ENCODE measurements at regions not wholly inside any gene's neighbourhood (a gene's known extent, or its start where the extent isn't known, plus 50 kb on each side); places are given as distances from the start of the nearest gene placed in this dataset.
"Not testable (repeated sequence)": the region's sequence is repeated elsewhere in the genome, so short reads cannot be mapped to it uniquely, and the experiment has no call there.

DNA sequence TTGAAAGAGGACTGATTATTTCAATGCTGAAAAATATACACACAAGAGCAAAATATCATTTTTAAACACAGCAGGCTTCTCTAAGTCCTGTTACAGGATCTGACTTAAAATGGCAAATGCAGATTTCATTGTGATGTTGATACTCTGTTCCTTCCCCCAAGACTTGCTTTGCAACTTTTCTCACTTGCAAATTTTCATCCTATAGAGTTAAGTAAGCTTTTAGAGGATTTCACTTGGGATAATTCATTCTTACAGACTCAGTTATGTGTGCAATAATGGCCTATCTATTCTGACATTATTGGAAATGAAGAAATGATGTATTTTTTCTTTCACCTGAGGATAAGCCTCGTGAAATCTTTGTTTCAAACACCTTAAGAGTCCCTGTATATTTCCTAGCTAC is 2403.2 kb downstream of the ARAP2 start:
- CTCF ChIA-PET: no interaction called here
- Mint-ChIP-seq H3K9me3 (peaks cover 4 to 13% (median 12%) of the 10 kb centered on the region in 3 donors), H3K4me1 (no peaks in the 10 kb centered on the region), H3K27ac (no peak overlapping the region), H3K36me3 (no peaks in the 10 kb centered on the region), H3K27me3 (no peaks in the 10 kb centered on the region), H3K4me3 (no peak overlapping the region)
- DNase-seq (no peak), ATAC-seq (replicated peaks in 1 of 4) (no peak)
- Histone ChIP-seq H3K9me3 (no peaks in the 10 kb centered on the region), H3K36me3 (ENCODE audit: control insufficient read depth in 2 of 2, extremely low read depth in 1 of 2, insufficient read depth in 1 of 2, low read length in 1 of 2) (no peaks in the 10 kb centered on the region), H3K27me3 (replicated peaks in 1 of 2; ENCODE audit: control insufficient read depth in 2 of 2, extremely low read depth in 1 of 2, insufficient read depth in 2 of 2, low read length in 1 of 2) (no peaks in the 10 kb centered on the region), H3K27ac (ENCODE audit: low read length) (no peak overlapping the region), H3K4me1 (ENCODE audit: control insufficient read depth in 1 of 2, extremely low read depth in 1 of 2, insufficient read depth in 2 of 2, low read length in 2 of 2) (no peaks in the 10 kb centered on the region), H3K4me3 (ENCODE audit: control insufficient read depth in 1 of 2, extremely low read depth in 1 of 2, low read length in 1 of 2) (no peak overlapping the region)
- no CpG with 5 or more reads among the region's 1 CpG for WGBS (ENCODE audit: insufficient coverage)
- POLR2A ChIA-PET: no interaction called here

DNA sequence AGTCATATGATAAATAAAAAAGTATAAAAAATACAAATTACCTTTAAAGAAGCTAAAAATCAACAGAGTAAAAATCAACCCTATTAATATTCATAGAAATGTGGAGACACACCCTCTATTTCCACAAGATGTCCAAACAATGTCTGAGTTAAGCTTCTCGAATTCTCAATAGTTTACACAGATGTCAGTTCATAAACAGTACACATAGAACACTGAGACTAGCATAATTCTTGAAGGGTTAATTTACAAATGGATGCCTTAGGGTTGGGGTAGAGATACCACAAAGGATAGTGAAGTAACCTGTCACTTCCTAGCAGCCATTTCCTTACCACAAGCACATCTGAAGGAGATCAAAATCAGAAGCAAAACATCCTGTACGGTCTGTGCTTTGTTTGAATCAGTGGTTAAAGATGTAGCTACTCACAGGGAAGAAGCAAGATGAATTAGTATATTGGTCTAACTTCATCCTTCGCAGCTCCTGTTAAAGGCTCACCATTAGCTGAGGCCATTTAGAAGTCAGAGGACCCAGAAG is 2393.9 kb downstream of the ARAP2 start:
- ChIA-PET CTCF (no interaction called here), POLR2A (no interaction called here)
- DNase-seq (no peak), ATAC-seq (replicated peaks in 1 of 4) (no peak)
- WGBS (ENCODE audit: insufficient coverage): 44% methylated on average over 2 of the region's 3 CpGs
- no peaks in the 10 kb centered on the region for H3K27me3 Mint-ChIP-seq
- no peaks in the 10 kb centered on the region for H3K27me3 ChIP-seq (replicated peaks in 1 of 2; ENCODE audit: control insufficient read depth in 2 of 2, extremely low read depth in 1 of 2, insufficient read depth in 2 of 2, low read length in 1 of 2)
- H3K27ac Mint-ChIP-seq: no peak overlapping the region
- H3K36me3 ChIP-seq (ENCODE audit: control insufficient read depth in 2 of 2, extremely low read depth in 1 of 2, insufficient read depth in 1 of 2, low read length in 1 of 2): no peaks in the 10 kb centered on the region
- no peak overlapping the region for H3K27ac ChIP-seq (ENCODE audit: low read length)
- no peak overlapping the region for H3K4me3 ChIP-seq (ENCODE audit: control insufficient read depth in 1 of 2, extremely low read depth in 1 of 2, low read length in 1 of 2)
- H3K4me1 ChIP-seq (ENCODE audit: control insufficient read depth in 1 of 2, extremely low read depth in 1 of 2, insufficient read depth in 2 of 2, low read length in 2 of 2): no peaks in the 10 kb centered on the region
- H3K4me1 Mint-ChIP-seq: no peaks in the 10 kb centered on the region
- peaks cover 22 to 34% (median 24%) of the 10 kb centered on the region in 3 donors for H3K9me3 Mint-ChIP-seq
- H3K4me3 Mint-ChIP-seq: no peak overlapping the region
- no peaks in the 10 kb centered on the region for H3K9me3 ChIP-seq
- no peaks in the 10 kb centered on the region for H3K36me3 Mint-ChIP-seq

DNA sequence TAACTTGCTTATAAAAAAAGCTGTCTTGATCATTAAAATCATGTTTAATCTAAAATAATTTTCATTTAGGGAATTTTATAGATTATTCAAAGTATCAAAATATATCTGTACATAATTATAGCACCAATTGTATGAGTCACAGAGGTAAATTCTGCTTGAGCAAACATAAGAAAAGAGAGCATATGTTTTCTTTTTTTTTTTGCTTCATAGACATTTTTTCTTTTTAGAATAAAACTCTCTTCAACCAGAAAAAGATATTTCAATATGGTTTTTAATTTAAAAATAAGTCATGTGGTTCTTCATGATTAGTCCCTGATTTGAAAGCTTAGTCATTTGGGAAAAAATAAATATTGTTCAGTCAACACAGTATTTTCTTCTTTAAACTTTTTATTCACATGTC is 2390.6 kb downstream of the ARAP2 start:
- H3K27ac Mint-ChIP-seq; H3K27me3 ChIP-seq (replicated peaks in 1 of 2; ENCODE audit: control insufficient read depth in 2 of 2, extremely low read depth in 1 of 2, insufficient read depth in 2 of 2, low read length in 1 of 2); ATAC-seq (replicated peaks in 1 of 4); H3K9me3 ChIP-seq; DNase-seq; H3K36me3 ChIP-seq (ENCODE audit: control insufficient read depth in 2 of 2, extremely low read depth in 1 of 2, insufficient read depth in 1 of 2, low read length in 1 of 2); H3K4me3 ChIP-seq (ENCODE audit: control insufficient read depth in 1 of 2, extremely low read depth in 1 of 2, low read length in 1 of 2); H3K4me3 Mint-ChIP-seq; H3K36me3 Mint-ChIP-seq; H3K4me1 ChIP-seq (ENCODE audit: control insufficient read depth in 1 of 2, extremely low read depth in 1 of 2, insufficient read depth in 2 of 2, low read length in 2 of 2); CTCF ChIA-PET; POLR2A ChIA-PET; H3K4me1 Mint-ChIP-seq; H3K27me3 Mint-ChIP-seq; H3K27ac ChIP-seq (ENCODE audit: low read length): not testable (repeated sequence)
- peaks cover 20 to 26% (median 23%) of the 10 kb centered on the region in 3 donors for H3K9me3 Mint-ChIP-seq

DNA sequence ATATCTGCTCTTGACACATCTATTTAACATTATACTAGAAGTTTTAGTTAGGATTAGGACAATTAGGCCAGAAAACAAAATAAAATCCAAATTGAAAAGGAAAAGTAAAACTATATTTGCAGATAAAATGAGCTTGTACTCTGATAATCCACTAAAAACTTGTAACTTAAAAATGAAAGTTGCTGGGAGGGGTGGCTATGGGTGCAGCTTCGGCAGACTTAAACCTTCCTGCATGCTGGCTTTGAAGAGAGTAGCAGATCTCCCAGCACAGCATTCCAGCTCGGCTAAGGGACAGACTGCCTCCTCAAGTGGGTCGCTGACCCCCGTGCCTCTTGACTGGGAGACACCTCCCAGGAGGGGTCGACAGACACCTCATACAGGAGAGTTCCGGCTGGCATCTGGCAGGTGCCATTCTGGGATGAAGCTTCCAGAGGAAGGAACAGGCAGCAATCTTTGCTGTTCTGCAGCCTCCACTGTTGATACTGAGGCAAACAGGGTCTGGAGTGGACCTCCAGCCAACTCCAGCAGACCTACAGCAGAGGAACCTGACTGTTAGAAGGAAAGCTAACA is 2379.9 kb downstream of the ARAP2 start:
- Histone ChIP-seq H3K27me3 (replicated peaks in 1 of 2; ENCODE audit: control insufficient read depth in 2 of 2, extremely low read depth in 1 of 2, insufficient read depth in 2 of 2, low read length in 1 of 2) (no peaks in the 10 kb centered on the region), H3K27ac (ENCODE audit: low read length) (no peak overlapping the region), H3K36me3 (ENCODE audit: control insufficient read depth in 2 of 2, extremely low read depth in 1 of 2, insufficient read depth in 1 of 2, low read length in 1 of 2) (no peaks in the 10 kb centered on the region), H3K9me3 (no peaks in the 10 kb centered on the region), H3K4me1 (ENCODE audit: control insufficient read depth in 1 of 2, extremely low read depth in 1 of 2, insufficient read depth in 2 of 2, low read length in 2 of 2) (no peaks in the 10 kb centered on the region), H3K4me3 (ENCODE audit: control insufficient read depth in 1 of 2, extremely low read depth in 1 of 2, low read length in 1 of 2) (no peak overlapping the region)
- WGBS (ENCODE audit: insufficient coverage): 92% methylated on average over 6 of the region's 6 CpGs
- Mint-ChIP-seq H3K27ac (no peak overlapping the region), H3K9me3 (peaks cover 21 to 32% (median 27%) of the 10 kb centered on the region in 3 donors), H3K4me1 (no peaks in the 10 kb centered on the region), H3K27me3 (no peaks in the 10 kb centered on the region), H3K4me3 (no peak overlapping the region), H3K36me3 (no peaks in the 10 kb centered on the region)
- DNase-seq (no peak), ATAC-seq (replicated peaks in 1 of 4) (no peak)
- ChIA-PET POLR2A (no interaction called here), CTCF (no interaction called here)

DNA sequence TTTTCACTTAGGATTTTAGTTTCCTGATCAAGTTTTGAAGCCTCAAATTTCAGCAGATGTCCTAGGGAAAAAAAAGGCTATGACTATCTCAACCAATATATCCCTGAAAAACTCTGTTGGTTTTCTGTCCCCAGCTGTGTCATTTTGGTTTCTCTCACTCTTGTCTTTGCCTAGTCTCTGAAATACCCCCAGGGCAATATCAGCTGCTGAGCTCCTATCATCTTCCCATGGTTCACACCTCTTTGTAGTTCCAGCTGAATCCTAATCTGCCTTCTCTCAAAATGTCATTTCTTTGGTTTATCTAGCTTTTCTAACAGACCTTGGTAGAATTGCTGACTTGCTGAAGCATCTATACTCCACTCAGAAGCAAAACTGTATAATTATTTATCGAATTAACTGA is 2370.5 kb downstream of the ARAP2 start:
- no peaks in the 10 kb centered on the region for H3K4me1 Mint-ChIP-seq
- no CpG with 5 or more reads among the region's 1 CpG for WGBS (ENCODE audit: insufficient coverage)
- no peaks in the 10 kb centered on the region for H3K27me3 ChIP-seq (replicated peaks in 1 of 2; ENCODE audit: control insufficient read depth in 2 of 2, extremely low read depth in 1 of 2, insufficient read depth in 2 of 2, low read length in 1 of 2)
- ATAC-seq (replicated peaks in 1 of 4) (no peak), DNase-seq (no peak)
- H3K9me3 ChIP-seq: no peaks in the 10 kb centered on the region
- no peak overlapping the region for H3K4me3 ChIP-seq (ENCODE audit: control insufficient read depth in 1 of 2, extremely low read depth in 1 of 2, low read length in 1 of 2)
- H3K27ac ChIP-seq (ENCODE audit: low read length): no peak overlapping the region
- H3K4me3 Mint-ChIP-seq: no peak overlapping the region
- no peaks in the 10 kb centered on the region for H3K27me3 Mint-ChIP-seq
- H3K36me3 ChIP-seq (ENCODE audit: control insufficient read depth in 2 of 2, extremely low read depth in 1 of 2, insufficient read depth in 1 of 2, low read length in 1 of 2): no peaks in the 10 kb centered on the region
- POLR2A ChIA-PET: no interaction called here
- peaks cover 12 to 38% (median 18%) of the 10 kb centered on the region in 3 donors for H3K9me3 Mint-ChIP-seq
- CTCF ChIA-PET: interaction anchor here in 1 of 2 donors (0.6 kb wide), 1 partner anchor 1198 kb away, joined by 3 read pairs; no protein-coding TSS in a partner anchor
- H3K4me1 ChIP-seq (ENCODE audit: control insufficient read depth in 1 of 2, extremely low read depth in 1 of 2, insufficient read depth in 2 of 2, low read length in 2 of 2): no peaks in the 10 kb centered on the region
- H3K36me3 Mint-ChIP-seq: no peaks in the 10 kb centered on the region
- no peak overlapping the region for H3K27ac Mint-ChIP-seq

DNA sequence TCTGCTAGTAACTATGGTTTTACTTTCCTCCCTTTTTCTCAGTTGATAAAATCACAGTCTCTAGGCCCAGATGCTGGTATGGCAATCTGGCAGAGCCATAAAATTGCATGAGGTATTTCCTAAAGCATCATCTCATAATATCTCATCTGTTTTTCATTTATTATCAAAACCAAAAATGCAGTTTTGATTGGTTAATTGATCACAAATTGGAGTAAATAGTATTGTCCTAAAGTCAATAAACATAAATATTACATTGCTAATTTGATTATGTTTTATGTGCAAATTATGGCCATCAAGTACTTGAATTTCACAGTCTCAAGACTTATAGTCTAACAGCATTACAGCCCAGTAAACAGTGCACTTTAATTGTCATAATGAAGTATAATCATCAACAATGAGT is 2365.6 kb downstream of the ARAP2 start:
- no peaks in the 10 kb centered on the region for H3K27me3 ChIP-seq (replicated peaks in 1 of 2; ENCODE audit: control insufficient read depth in 2 of 2, extremely low read depth in 1 of 2, insufficient read depth in 2 of 2, low read length in 1 of 2)
- H3K9me3 ChIP-seq: no peaks in the 10 kb centered on the region
- ChIA-PET POLR2A (no interaction called here), CTCF (no interaction called here)
- DNase-seq (no peak), ATAC-seq (replicated peaks in 1 of 4) (no peak)
- H3K27ac ChIP-seq (ENCODE audit: low read length): no peak overlapping the region
- Mint-ChIP-seq H3K36me3 (no peaks in the 10 kb centered on the region), H3K27me3 (no peaks in the 10 kb centered on the region), H3K4me3 (no peak overlapping the region), H3K27ac (no peak overlapping the region), H3K4me1 (no peaks in the 10 kb centered on the region), H3K9me3 (peaks cover 4 to 40% (median 16%) of the 10 kb centered on the region in 3 donors)
- no peaks in the 10 kb centered on the region for H3K36me3 ChIP-seq (ENCODE audit: control insufficient read depth in 2 of 2, extremely low read depth in 1 of 2, insufficient read depth in 1 of 2, low read length in 1 of 2)
- no peaks in the 10 kb centered on the region for H3K4me1 ChIP-seq (ENCODE audit: control insufficient read depth in 1 of 2, extremely low read depth in 1 of 2, insufficient read depth in 2 of 2, low read length in 2 of 2)
- H3K4me3 ChIP-seq (ENCODE audit: control insufficient read depth in 1 of 2, extremely low read depth in 1 of 2, low read length in 1 of 2): no peak overlapping the region

DNA sequence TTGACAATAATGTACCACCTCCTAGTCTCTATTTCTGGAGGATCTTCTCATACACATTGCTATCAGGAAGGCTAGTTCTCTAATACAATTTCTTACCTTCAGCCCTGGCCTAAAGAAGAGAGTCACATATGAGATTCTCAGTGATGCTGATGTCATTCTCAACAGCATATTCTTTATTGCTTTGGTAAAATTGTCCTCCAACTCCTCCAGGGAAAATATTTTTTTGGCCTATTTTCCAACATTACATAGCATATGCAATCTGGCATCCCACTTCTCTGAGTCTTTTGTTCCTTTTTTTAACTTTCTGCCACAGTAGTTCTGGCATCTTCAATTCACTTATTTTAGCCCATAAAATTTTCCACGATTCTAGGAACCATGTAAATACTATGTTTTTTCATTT is 2363.1 kb downstream of the ARAP2 start:
- Mint-ChIP-seq H3K27me3 (no peaks in the 10 kb centered on the region), H3K9me3 (peaks cover 0 to 32% (median 14%) of the 10 kb centered on the region in 3 donors), H3K36me3 (no peaks in the 10 kb centered on the region), H3K27ac (no peak overlapping the region), H3K4me1 (no peaks in the 10 kb centered on the region), H3K4me3 (no peak overlapping the region)
- Histone ChIP-seq H3K27me3 (replicated peaks in 1 of 2; ENCODE audit: control insufficient read depth in 2 of 2, extremely low read depth in 1 of 2, insufficient read depth in 2 of 2, low read length in 1 of 2) (no peaks in the 10 kb centered on the region), H3K9me3 (no peaks in the 10 kb centered on the region), H3K4me3 (ENCODE audit: control insufficient read depth in 1 of 2, extremely low read depth in 1 of 2, low read length in 1 of 2) (no peak overlapping the region), H3K27ac (ENCODE audit: low read length) (no peak overlapping the region), H3K4me1 (ENCODE audit: control insufficient read depth in 1 of 2, extremely low read depth in 1 of 2, insufficient read depth in 2 of 2, low read length in 2 of 2) (no peaks in the 10 kb centered on the region), H3K36me3 (ENCODE audit: control insufficient read depth in 2 of 2, extremely low read depth in 1 of 2, insufficient read depth in 1 of 2, low read length in 1 of 2) (no peaks in the 10 kb centered on the region)
- CTCF ChIA-PET: no interaction called here
- no peak for ATAC-seq (replicated peaks in 1 of 4)
- WGBS (ENCODE audit: insufficient coverage): 78% methylated on average over 1 of the region's 1 CpG
- no peak for DNase-seq
- POLR2A ChIA-PET: no interaction called here
